Epithelial cell of esophagus (primary cell): ENCODE measurements at regions not wholly inside any gene's neighbourhood (a gene's known extent, or its start where the extent isn't known, plus 50 kb on each side); places are given as distances from the start of the nearest gene placed in this dataset.

ENCODE experiments used
- DNase-seq: peaks from one replicate; pipeline ENCODE4 v3.0.0; 2010; ENCODE audit warnings: low read depth
- H3K4me3 ChIP-seq: 2 replicates; pipeline ENCODE4 v1.5.1; 2011; ENCODE audit warnings: mild to moderate bottlenecking, low read length, control low read depth
- TF ChIP-seq, protein P1 (sequence below): IDR thresholded peaks from 2 replicates; pipeline ENCODE4 v1.5.1; 2011; ENCODE audit warnings: low read depth, mild to moderate bottlenecking, low read length, control low read depth, inconsistent platforms; ENCODE audit not compliant: insufficient read depth; ENCODE audit errors: missing control alignments

DNA sequence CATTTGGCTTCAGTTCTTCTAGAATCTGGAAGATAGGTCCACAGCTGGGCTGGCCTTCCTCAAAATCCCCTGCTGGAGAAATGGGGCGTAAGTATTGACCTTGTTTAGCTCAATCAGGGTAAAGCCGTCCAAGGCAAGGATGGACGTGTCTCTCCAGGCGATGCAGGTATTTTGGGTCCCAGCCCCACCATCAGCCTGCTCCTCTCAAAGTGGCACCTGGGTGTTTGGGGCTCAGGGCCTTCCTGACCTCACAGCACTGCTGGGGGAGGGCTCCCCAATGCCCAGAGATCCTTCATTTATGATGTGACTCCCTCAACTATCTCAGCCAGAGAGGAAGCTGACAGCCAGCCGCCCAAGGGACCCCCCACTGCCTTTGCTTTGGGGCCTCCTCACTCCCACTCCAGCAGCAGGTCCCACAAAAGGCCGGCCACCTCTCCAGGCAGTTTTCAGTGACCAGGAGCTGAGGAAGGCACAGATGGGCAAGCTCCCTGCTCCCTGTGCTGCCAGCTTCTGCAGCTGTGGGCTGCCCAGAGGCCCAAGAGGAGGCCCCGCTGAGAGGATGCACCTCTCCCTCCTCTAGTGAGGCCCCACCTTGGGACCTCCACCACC, 140.0 kb upstream of the TCERG1L start:
- no peak overlapping the region for H3K4me3 ChIP-seq
- TF ChIP-seq, protein P1, sequence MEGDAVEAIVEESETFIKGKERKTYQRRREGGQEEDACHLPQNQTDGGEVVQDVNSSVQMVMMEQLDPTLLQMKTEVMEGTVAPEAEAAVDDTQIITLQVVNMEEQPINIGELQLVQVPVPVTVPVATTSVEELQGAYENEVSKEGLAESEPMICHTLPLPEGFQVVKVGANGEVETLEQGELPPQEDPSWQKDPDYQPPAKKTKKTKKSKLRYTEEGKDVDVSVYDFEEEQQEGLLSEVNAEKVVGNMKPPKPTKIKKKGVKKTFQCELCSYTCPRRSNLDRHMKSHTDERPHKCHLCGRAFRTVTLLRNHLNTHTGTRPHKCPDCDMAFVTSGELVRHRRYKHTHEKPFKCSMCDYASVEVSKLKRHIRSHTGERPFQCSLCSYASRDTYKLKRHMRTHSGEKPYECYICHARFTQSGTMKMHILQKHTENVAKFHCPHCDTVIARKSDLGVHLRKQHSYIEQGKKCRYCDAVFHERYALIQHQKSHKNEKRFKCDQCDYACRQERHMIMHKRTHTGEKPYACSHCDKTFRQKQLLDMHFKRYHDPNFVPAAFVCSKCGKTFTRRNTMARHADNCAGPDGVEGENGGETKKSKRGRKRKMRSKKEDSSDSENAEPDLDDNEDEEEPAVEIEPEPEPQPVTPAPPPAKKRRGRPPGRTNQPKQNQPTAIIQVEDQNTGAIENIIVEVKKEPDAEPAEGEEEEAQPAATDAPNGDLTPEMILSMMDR, result no peak
- DNase-seq, result no peak

DNA sequence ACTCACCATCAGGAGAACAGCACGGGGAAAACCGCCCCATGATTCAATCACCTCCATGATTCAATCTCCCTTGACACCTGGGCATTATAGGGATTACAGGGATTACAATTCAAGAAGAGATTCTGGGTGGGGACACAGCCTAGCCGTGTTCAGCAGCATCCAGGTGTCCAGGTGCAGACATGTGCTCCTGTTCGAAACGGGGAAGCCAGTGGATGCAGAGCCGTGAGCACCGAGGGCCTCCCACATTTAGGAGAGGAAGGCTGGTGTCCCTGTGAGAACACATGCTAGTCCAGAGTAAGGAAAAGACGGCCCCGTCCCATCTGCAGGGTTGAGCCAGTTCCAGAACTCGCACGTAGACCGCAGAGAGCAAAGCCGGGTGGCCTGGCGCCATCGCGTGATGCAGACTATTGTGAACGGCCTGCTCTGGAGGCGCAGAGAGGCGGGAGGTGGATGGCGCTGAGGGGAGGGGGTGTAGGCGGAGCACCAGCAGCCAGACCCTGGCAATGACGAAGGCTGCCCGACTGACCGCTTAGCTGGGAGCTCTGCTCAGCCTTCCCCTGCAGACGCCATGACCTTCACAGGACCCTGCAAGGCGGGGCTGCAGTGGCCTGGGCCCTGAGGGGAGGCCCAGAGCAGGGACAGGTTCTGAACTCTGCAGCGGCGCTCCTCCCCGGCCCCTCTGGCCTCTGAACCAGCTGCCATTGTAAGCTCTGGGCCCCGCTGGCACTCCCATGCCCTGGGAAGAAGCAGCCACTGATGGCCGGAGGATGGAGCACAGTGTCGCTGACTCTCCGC, 141.6 kb upstream of the TCERG1L start:
- H3K4me3 ChIP-seq, result no peak overlapping the region
- DNase-seq, result no peak

DNA sequence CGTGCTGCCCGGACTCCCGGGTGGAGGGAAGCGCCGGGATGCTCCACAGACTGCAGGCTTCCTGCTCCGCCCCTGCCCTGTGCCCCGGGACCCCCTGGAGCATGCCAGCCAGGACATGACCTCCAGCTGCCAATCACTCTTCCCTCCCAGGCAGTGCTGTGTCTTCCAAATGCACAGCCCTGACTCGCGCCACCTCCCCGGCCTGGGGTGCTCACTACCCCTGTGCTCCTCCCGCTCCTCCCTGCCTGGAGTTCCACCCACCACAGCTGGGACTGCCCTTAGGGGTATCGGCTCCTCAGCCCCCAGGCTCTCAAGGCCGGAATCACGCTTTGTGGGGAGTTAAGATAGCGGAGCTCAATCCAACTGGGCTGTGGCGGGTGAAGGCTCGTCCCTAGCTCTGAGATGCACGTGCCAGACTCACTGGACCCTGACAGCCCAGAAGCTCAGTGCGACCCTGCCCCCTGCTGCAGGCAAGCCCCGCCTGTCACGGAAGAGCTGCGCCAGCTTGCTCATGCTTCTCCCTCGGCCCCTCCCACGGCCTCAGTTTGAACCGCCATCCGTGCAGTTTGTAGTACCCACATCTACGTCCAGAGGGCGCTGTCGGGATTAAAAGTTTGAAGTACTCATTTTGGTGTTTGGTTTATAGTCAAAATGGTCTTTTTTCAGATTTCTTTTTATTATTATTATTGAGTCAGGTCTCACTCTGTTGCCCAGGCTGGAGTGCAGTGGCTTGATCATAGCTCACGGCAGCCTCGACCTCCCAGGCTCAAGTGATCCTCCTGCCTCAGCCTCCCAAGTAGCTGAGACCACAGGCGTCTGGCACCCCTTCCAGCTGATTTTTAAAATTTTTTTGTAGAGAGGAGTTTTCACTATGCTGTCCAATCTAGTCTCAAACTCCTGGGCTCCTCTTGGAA, 142.5 kb upstream of the TCERG1L start:
- peak overlapping the region; percentile 28 for H3K4me3 ChIP-seq
- TF ChIP-seq, protein P1, result peak; percentile 70
- DNase-seq, result peak; percentile 61

More for the DNA sequence above, 141.6 kb upstream of the TCERG1L start:
- TF ChIP-seq, protein P1, result no peak

DNA sequence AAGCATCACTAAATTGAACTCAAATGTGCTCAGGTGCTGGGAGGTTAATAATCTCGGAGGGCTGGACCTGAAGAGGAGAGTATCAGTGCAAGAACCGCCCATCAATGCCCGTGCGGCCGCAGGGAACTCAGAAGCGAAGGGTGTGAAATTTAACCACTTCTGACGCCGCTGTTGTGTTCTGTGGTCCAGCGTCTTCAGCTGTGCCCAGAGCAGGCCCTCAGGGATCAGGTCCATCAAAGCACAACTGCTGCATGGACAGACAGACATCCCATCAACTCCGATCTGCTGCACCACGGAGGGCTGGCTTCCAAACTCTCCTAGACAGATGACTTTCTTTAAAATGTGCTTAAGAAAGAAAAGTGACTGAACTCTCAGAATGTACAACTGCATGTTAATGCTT, 144.9 kb upstream of the TCERG1L start:
- no peak overlapping the region for H3K4me3 ChIP-seq
- TF ChIP-seq, protein P1, result no peak
- no peak for DNase-seq

DNA sequence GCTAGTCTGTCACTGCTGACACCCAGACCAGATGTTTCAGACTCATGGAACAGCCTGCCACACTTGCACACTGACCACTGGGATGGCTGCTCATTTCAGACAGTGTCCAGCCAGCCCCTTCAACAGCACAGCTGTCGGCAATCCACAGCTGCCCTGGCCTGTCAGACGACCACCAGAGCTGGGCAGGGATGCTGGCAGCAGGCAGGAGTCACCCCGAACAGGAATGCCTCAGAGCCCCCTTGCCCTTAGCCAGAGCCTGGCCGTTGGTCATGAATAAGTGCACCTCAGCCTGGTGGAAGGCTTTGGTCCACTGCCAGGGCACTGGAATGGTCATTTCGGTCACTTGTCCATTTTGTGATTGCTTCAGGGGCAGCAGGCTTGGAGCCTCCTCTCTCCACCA, 149.6 kb upstream of the TCERG1L start:
- TF ChIP-seq, protein P1, result no peak
- H3K4me3 ChIP-seq, result no peak overlapping the region
- no peak for DNase-seq

DNA sequence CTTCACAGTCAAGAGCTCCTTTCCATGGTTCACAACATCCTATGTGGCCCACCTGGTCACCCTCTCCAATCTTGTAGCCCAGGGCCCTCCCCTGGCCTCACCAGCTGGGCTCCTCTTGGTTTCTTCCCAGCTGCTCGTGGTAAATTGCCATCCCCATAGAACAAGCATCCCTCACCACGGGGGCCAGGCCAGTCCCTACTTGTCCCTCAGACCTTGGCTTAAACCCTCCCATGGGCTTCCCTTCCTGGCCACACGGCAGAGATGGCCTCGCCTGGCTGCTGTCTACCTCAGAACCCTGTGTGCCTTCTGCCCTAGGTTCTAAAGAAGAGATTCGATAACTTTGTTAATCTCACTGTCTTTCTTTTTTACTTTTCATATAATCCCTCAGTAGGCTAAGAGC, 153.3 kb upstream of the TCERG1L start:
- TF ChIP-seq, protein P1, result no peak
- DNase-seq, result no peak

More for the DNA sequence above, 153.3 kb upstream of the TCERG1L start:
- no peak overlapping the region for H3K4me3 ChIP-seq
